GM23248 (cell line): ENCODE measurements at regions not wholly inside any gene's neighbourhood (a gene's known extent, or its start where the extent isn't known, plus 50 kb on each side); places are given as distances from the start of the nearest gene placed in this dataset.

Source experiments
- DNase-seq: peaks from one replicate; pipeline ENCODE4 v3.0.0-alpha.2; 2015
- H2AFZ ChIP-seq: fragments of 200-600 bp; sonication (generic); 2 replicates; pipeline ENCODE4 v1.6.1; 2016; ENCODE audit warnings: antibody characterized with exemption
- H3F3A ChIP-seq: fragments of 200-600 bp; sonication (generic); 2 replicates; pipeline ENCODE4 v1.6.1; 2016; ENCODE audit warnings: mild to moderate bottlenecking, antibody characterized with exemption, mixed run types; ENCODE audit not compliant: insufficient read depth
- H3K27ac ChIP-seq: fragments of 200-600 bp; sonication (generic); 2 replicates; pipeline ENCODE4 v1.5.1; 2016; ENCODE audit warnings: mild to moderate bottlenecking
- H3K27me3 ChIP-seq: fragments of 200-600 bp; sonication (generic); replicated peaks from 2 replicates; pipeline ENCODE4 v1.6.1; 2016; ENCODE audit warnings: mild to moderate bottlenecking; ENCODE audit not compliant: insufficient read depth
- H3K36me3 ChIP-seq: fragments of 200-600 bp; sonication (generic); 2 replicates; pipeline ENCODE4 v1.6.1; 2016; ENCODE audit warnings: low read depth, mild to moderate bottlenecking
- H3K4me1 ChIP-seq: fragments of 200-600 bp; sonication (generic); 2 replicates; pipeline ENCODE4 v1.6.1; 2016; ENCODE audit warnings: mild to moderate bottlenecking; ENCODE audit not compliant: insufficient read depth
- H3K4me2 ChIP-seq: fragments of 200-600 bp; sonication (generic); one replicate; pipeline ENCODE4 v1.6.1; 2016; ENCODE audit warnings: mild to moderate bottlenecking; ENCODE audit not compliant: unreplicated experiment
- H3K4me3 ChIP-seq: fragments of 200-600 bp; sonication (generic); 2 replicates; pipeline ENCODE4 v1.5.1; 2016; ENCODE audit warnings: mild to moderate bottlenecking
- H3K79me2 ChIP-seq: fragments of 200-600 bp; sonication (generic); 2 replicates; pipeline ENCODE4 v1.6.1; 2016; ENCODE audit warnings: mild to moderate bottlenecking; ENCODE audit not compliant: insufficient read depth
- H3K9ac ChIP-seq: fragments of 200-600 bp; sonication (generic); 2 replicates; pipeline ENCODE4 v1.6.1; 2016; ENCODE audit warnings: mild to moderate bottlenecking
- H3K9me2 ChIP-seq: fragments of 200-600 bp; sonication (generic); 2 replicates; pipeline ENCODE4 v1.6.1; 2016; ENCODE audit warnings: mixed run types, mild to moderate bottlenecking, moderate library complexity; ENCODE audit not compliant: insufficient read depth
- H3K9me3 ChIP-seq: fragments of 200-600 bp; sonication (generic); one replicate; pipeline ENCODE4 v1.6.1; 2017; ENCODE audit warnings: low read depth
- H4K20me1 ChIP-seq: fragments of 200-600 bp; sonication (generic); 2 replicates; pipeline ENCODE4 v1.6.0; 2016; ENCODE audit not compliant: insufficient read depth
- EZH2 ChIP-seq: fragments of 200-600 bp; sonication (generic); IDR thresholded peaks from 2 replicates; pipeline ENCODE4 v1.6.1; 2018; ENCODE audit warnings: antibody characterized with exemption, mild to moderate bottlenecking; ENCODE audit not compliant: insufficient read depth, poor library complexity, severe bottlenecking
- EZH2phosphoT487 ChIP-seq: fragments of 200-600 bp; sonication (generic); IDR thresholded peaks from 2 replicates; pipeline ENCODE4 v1.6.1; 2018; ENCODE audit warnings: antibody characterized with exemption, moderate library complexity, mild to moderate bottlenecking, low read depth; ENCODE audit not compliant: insufficient read depth
- WGBS, 2 experiments: methylation state at CpG; one replicate each; pipeline ENCODE4 v1.1.6; 2015 to 2017; ENCODE audit warnings: low lambda C conversion rate in 2 of 2, low coverage in 1 of 2; ENCODE audit errors: missing lambda C conversion rate in 2 of 2; 5-methylcytosine and 5-hydroxymethylcytosine counted together
- in situ Hi-C: fragments of 300-500 bp; cut with MboI; formaldehyde crosslinking; loops from 2 replicates; pipeline ENCODE4 v1.15.0; 2020

DNA sequence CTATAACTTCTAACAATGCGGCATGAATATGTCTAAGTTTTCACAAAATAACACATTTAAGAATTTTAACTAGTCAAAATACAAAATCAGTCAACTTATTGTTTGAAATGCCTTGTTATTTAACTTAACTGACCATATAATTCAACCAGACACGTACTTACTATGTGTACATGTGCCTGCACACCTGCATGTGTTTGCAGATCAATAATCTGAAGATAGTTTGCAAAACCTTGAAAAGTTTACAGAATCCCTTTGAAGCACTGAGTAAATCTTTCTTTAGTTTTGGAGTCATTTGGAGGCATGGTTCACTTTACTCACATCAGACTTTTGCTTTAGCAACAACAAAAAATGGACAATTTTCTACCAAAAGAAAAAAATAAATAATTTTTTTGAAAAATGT, 363.8 kb downstream of the PMP22 start:
- no peaks in the 10 kb centered on the region for H3K79me2 ChIP-seq
- H3K9me2 ChIP-seq = no peaks in the 10 kb centered on the region
- no peak overlapping the region for H2AFZ ChIP-seq
- no peak overlapping the region for H3K4me2 ChIP-seq
- in situ Hi-C loops = no loop called here
- DNase-seq = no peak
- no peak overlapping the region for H3K9ac ChIP-seq
- H4K20me1 ChIP-seq = no peaks in the 10 kb centered on the region
- H3K36me3 ChIP-seq = no peaks in the 10 kb centered on the region
- no peak overlapping the region for H3K4me3 ChIP-seq
- H3K9me3 ChIP-seq = peaks cover 2% of the 10 kb centered on the region
- TF ChIP-seq EZH2 = no peak
- TF ChIP-seq EZH2phosphoT487 = no peak
- H3K27ac ChIP-seq = no peak overlapping the region
- peaks cover 6% of the 10 kb centered on the region; the same call in 1 of the 2 replicates for H3K4me1 ChIP-seq
- no peaks in the 10 kb centered on the region for H3K27me3 ChIP-seq
- H3F3A ChIP-seq = no peaks in the 10 kb centered on the region
- 56 to 60% methylated on average over 2 of the region's 2 CpGs for WGBS, 2 experiments

DNA sequence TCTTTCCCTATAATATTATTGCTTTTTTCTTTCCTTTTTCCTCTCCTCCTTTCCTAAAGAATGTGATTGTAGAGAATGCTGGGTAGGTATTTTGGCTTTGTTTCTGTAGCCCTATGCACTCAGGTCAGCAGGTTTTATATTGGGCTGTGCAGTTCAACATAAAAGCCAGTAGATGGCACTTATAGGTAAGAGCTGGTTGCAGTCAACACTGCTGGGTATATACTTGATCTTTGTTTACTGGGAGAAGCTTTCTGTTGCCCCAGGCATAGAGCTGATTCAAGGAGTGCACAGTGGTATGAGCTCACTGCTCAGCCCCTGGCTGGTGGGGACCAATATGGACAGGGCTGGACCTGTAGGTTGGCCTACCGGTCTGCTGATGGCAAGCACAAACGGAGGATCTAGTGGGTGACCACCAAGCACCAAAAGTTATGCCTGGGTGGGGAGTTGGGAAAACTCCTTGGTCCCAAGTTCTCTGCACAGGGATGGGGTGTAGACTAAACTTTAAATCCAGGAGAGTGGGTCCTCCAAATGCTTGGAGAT, 378.9 kb downstream of the PMP22 start:
- Histone ChIP-seq H3K9ac (no peak overlapping the region), H3K27ac (no peak overlapping the region), H3F3A (no peaks in the 10 kb centered on the region), H3K9me2 (no peaks in the 10 kb centered on the region; the same call in 1 of the 2 replicates), H3K4me3 (no peak overlapping the region), H2AFZ (no peak overlapping the region), H3K27me3 (no peaks in the 10 kb centered on the region), H4K20me1 (no peaks in the 10 kb centered on the region), H3K4me2 (no peak overlapping the region), H3K9me3 (no peaks in the 10 kb centered on the region), H3K4me1 (no peaks in the 10 kb centered on the region), H3K79me2 (no peaks in the 10 kb centered on the region), H3K36me3 (no peaks in the 10 kb centered on the region)
- no peak for TF ChIP-seq EZH2phosphoT487
- no peak for TF ChIP-seq EZH2
- peak; percentile 26 for DNase-seq
- 50 to 58% methylated on average over 2 of the region's 2 CpGs for WGBS, 2 experiments
- in situ Hi-C loops = no loop called here

DNA sequence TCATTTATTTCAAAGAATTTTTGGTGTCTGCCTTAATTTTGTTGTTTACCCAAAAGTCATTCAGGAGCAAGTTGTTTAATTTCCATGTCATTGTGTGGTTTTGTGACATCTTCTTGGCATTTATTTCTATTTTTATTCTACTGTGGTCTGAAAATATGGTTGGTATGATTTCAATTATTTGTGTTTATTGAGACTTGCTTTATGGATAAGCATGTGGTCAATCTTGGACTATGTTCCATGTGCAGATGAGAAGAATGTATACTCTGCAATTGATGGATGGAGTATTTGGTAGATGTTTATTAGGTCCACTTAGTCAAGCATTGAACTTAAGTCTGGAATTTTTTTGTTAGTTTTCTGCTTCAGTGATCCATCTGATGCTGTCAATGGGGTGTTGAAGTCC, 383.0 kb downstream of the PMP22 start:
- TF ChIP-seq EZH2phosphoT487 (no peak), EZH2 (no peak)
- H3K9me3 ChIP-seq = no peaks in the 10 kb centered on the region
- no peak for DNase-seq
- in situ Hi-C loops = no loop called here
- no peak overlapping the region for H2AFZ ChIP-seq
- no peak overlapping the region for H3K27ac ChIP-seq
- H3K36me3 ChIP-seq = no peaks in the 10 kb centered on the region
- H3K4me3 ChIP-seq = no peak overlapping the region
- H3K9me2 ChIP-seq = no peaks in the 10 kb centered on the region
- H3K79me2 ChIP-seq = no peaks in the 10 kb centered on the region
- H3K9ac ChIP-seq = no peak overlapping the region
- no peaks in the 10 kb centered on the region for H3K27me3 ChIP-seq
- H3K4me1 ChIP-seq = no peaks in the 10 kb centered on the region
- no peaks in the 10 kb centered on the region for H3F3A ChIP-seq
- H3K4me2 ChIP-seq = no peak overlapping the region
- no peaks in the 10 kb centered on the region for H4K20me1 ChIP-seq

- no peaks in the 10 kb centered on the region for H3K79me2 ChIP-seq
- no peak overlapping the region for H3K4me3 ChIP-seq
- in situ Hi-C loops = no loop called here
- H3K27me3 ChIP-seq = no peaks in the 10 kb centered on the region
- no peaks in the 10 kb centered on the region for H3K4me1 ChIP-seq
- no peak for DNase-seq
- no peaks in the 10 kb centered on the region for H3K36me3 ChIP-seq
- H4K20me1 ChIP-seq = no peaks in the 10 kb centered on the region
- WGBS, 2 experiments = 60 to 63% methylated on average over 5 of the region's 5 CpGs
- H3K9me2 ChIP-seq = no peaks in the 10 kb centered on the region
- H3K27ac ChIP-seq = no peak overlapping the region
- H3K9ac ChIP-seq = no peak overlapping the region
- no peaks in the 10 kb centered on the region for H3F3A ChIP-seq
- no peak overlapping the region for H2AFZ ChIP-seq
- H3K9me3 ChIP-seq = no peaks in the 10 kb centered on the region
- no peak overlapping the region for H3K4me2 ChIP-seq
- TF ChIP-seq EZH2 = no peak
- no peak for TF ChIP-seq EZH2phosphoT487
Observed at GRCh38 chr17:14875557-14876412, 389.3 kb downstream of the PMP22 start.
